PFSK-1 (cell line): ENCODE measurements at regions not wholly inside any gene's neighbourhood (a gene's known extent, or its start where the extent isn't known, plus 50 kb on each side); places are given as distances from the start of the nearest gene placed in this dataset.

Experiments used
- FOXP2 ChIP-seq: optimal IDR thresholded peaks from 2 replicates; pipeline ENCODE3; 2011; ENCODE audit warnings: borderline replicate concordance, control low read depth, inconsistent platforms; ENCODE audit not compliant: insufficient read depth; ENCODE audit errors: extremely low read length, extremely low read depth
- POLR2AphosphoS5 ChIP-seq: IDR thresholded peaks from 2 replicates; pipeline ENCODE4 v1.6.1; 2012; ENCODE audit warnings: low read depth, mild to moderate bottlenecking, control low read depth, low read length, moderate library complexity
- REST ChIP-seq, 2 experiments: IDR thresholded peaks; 2 replicates each; pipeline versions ENCODE4 v1.6.1 to v1.8.0; 2011 to 2012; ENCODE audit warnings: low read depth in 2 of 2, low read length in 2 of 2, control low read depth in 1 of 2, inconsistent platforms in 1 of 2, mild to moderate bottlenecking in 1 of 2, moderate library complexity in 1 of 2; ENCODE audit not compliant: insufficient read depth in 1 of 2
- SIN3A ChIP-seq: IDR thresholded peaks from 2 replicates; pipeline ENCODE4 v1.6.1; 2012; ENCODE audit warnings: mild to moderate bottlenecking, low read length, moderate library complexity, borderline replicate concordance; ENCODE audit not compliant: insufficient read depth
- TAF1 ChIP-seq: IDR thresholded peaks from 2 replicates; pipeline ENCODE4 v1.6.1; 2012; ENCODE audit warnings: low read length, control low read depth, borderline replicate concordance; ENCODE audit not compliant: insufficient read depth

DNA sequence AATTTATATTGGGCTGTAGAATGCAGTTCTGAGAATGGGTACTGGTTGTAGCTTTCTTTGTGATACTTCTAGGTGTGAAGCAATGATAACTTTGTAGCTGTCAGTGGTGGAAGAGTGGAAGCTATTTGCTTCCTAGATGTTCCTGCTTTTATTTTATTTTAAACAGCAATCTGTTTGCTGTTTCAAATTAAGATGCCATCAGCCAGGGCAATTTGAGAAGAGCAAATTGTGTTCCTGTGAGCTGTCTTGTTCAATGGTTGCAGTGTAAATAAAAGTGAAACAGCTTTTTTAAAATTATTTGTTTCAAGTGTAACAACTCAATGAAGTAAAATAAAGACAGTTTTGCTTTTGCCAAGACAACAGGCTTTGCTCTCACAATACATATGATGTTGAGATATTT is 150.8 kb upstream of the TMEM229A start:
- TF ChIP-seq TAF1: no peak
- TF ChIP-seq REST (IDR thresholded peaks at IDR 0.05; ENCODE audit: insufficient read depth in 1 of 2, low read depth in 2 of 2, low read length in 2 of 2): no peak
- TF ChIP-seq FOXP2: no peak
- TF ChIP-seq POLR2AphosphoS5: no peak
- TF ChIP-seq SIN3A: no peak

DNA sequence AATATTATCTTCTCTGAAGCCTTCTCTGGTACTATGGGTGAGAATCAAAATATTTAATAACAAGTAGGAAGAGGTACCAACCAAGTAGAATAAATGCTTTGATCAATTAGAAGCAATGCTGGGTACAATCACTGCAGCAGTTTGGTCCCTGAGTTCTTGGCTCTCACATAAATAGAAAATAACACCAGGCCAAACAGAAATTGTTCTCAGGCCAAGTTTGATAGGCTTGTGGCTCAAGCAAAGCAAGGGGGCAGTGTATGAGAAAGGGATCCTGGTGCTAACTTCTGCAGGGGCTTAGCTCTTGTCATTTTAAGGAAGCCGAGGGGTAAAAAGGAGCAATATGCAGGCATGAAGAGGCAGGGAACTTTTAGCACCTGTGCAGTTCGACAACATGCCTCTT is 146.8 kb upstream of the TMEM229A start:
- TF ChIP-seq SIN3A: no peak
- TF ChIP-seq TAF1: no peak
- no peak for TF ChIP-seq REST (IDR thresholded peaks at IDR 0.05; ENCODE audit: insufficient read depth in 1 of 2, low read depth in 2 of 2, low read length in 2 of 2)
- no peak for TF ChIP-seq FOXP2
- TF ChIP-seq POLR2AphosphoS5: no peak

- TF ChIP-seq SIN3A (no peak), REST (IDR thresholded peaks at IDR 0.05; ENCODE audit: insufficient read depth in 1 of 2, low read depth in 2 of 2, low read length in 2 of 2) (no peak), FOXP2 (no peak), TAF1 (no peak), POLR2AphosphoS5 (no peak)
Observed at GRCh38 chr7:124177891-124178290, 145.0 kb upstream of the TMEM229A start.

- no peak for TF ChIP-seq SIN3A
- TF ChIP-seq POLR2AphosphoS5: no peak
- no peak for TF ChIP-seq REST (IDR thresholded peaks at IDR 0.05; ENCODE audit: insufficient read depth in 1 of 2, low read depth in 2 of 2, low read length in 2 of 2)
- no peak for TF ChIP-seq FOXP2
- TF ChIP-seq TAF1: no peak
Observed at GRCh38 chr7:124171068-124171467, 138.2 kb upstream of the TMEM229A start.

DNA sequence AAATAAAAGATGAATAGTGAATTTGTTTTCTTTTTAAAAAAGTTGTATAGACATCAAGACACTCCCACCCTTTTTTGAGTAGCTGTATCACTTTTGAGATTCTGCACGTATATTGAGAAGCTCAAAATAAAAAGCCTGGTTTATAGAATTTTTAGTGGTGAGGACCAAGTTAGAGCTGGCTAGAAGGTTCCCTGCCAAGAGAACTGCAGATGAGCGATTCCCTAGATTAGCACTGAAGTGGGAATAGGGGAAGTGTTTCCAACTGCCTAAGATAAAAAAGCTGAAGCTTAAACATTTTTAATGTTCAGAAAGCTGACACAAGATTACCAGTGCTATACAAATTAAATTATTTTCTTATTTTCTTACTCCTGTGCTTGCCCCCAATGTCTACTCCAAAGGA is 135.7 kb upstream of the TMEM229A start:
- TF ChIP-seq FOXP2 (no peak), SIN3A (no peak), REST (IDR thresholded peaks at IDR 0.05; ENCODE audit: insufficient read depth in 1 of 2, low read depth in 2 of 2, low read length in 2 of 2) (no peak), TAF1 (no peak), POLR2AphosphoS5 (no peak)
